Common myeloid progenitor, CD34-positive (primary cell): ENCODE measurements at regions not wholly inside any gene's neighbourhood (a gene's known extent, or its start where the extent isn't known, plus 50 kb on each side); places are given as distances from the start of the nearest gene placed in this dataset.

ENCODE experiments used
- CTCF ChIA-PET: fragments of 350-600 bp; sonication (Branson Sonifier 250); formaldehyde crosslinking; loops from one replicate; lab custom pipeline; 2021; ENCODE audit warnings: antibody characterized with exemption; lab: Charles Lee
- POLR2A ChIA-PET: fragments of 350-600 bp; sonication (Branson Sonifier 250); formaldehyde crosslinking; loops from one replicate; lab custom pipeline; 2021; ENCODE audit warnings: antibody characterized with exemption; lab: Charles Lee
- DNase-seq, 3 donors: peaks; one replicate each; pipeline versions ENCODE4 v3.0.0 to v3.0.0-alpha.2; 2013
- H3K27ac ChIP-seq, 2 experiments: 1 replicate in 1 of 2; 2 replicates in 1 of 2; pipeline ENCODE4 v1.7.0; 2013; ENCODE audit warnings: inconsistent platforms in 2 of 2, low read length in 2 of 2, mild to moderate bottlenecking in 2 of 2, low read depth in 1 of 2, moderate library complexity in 1 of 2; ENCODE audit not compliant: severe bottlenecking in 2 of 2, insufficient read depth in 1 of 2, poor library complexity in 1 of 2
- H3K27me3 ChIP-seq, 5 experiments: replicated peaks in 2 of 5; 1 replicate in 3 of 5; 2 replicates in 2 of 5; pipeline versions ENCODE4 v1.6.1 to v1.7.0; 2013; ENCODE audit warnings: low read length in 4 of 5, mild to moderate bottlenecking in 2 of 5, moderate library complexity in 2 of 5, inconsistent platforms in 1 of 5; ENCODE audit not compliant: insufficient read depth in 5 of 5, control insufficient read depth in 4 of 5
- H3K36me3 ChIP-seq, 4 experiments: 1 replicate in 2 of 4; 2 replicates in 2 of 4; pipeline versions ENCODE4 v1.6.1 to v1.7.0; 2013; ENCODE audit warnings: low read length in 3 of 4, control low read depth in 1 of 4, mild to moderate bottlenecking in 1 of 4; ENCODE audit not compliant: control insufficient read depth in 4 of 4, insufficient read depth in 4 of 4
- H3K4me1 ChIP-seq, 4 experiments: 1 replicate in 3 of 4; 2 replicates in 1 of 4; pipeline versions ENCODE4 v1.6.1 to v1.7.1; 2013; ENCODE audit warnings: low read length in 3 of 4, mild to moderate bottlenecking in 3 of 4, control low read depth in 1 of 4, inconsistent platforms in 1 of 4, moderate library complexity in 1 of 4; ENCODE audit not compliant: control insufficient read depth in 4 of 4, insufficient read depth in 4 of 4; ENCODE audit errors: control extremely low read depth in 1 of 4
- H3K4me3 ChIP-seq, 7 experiments: 1 replicate in 4 of 7; 2 replicates in 3 of 7; pipeline versions ENCODE4 v1.5.1 to v1.7.0; 2013; ENCODE audit warnings: mild to moderate bottlenecking in 7 of 7, low read length in 6 of 7, moderate library complexity in 6 of 7, inconsistent platforms in 2 of 7, low read depth in 2 of 7, control low read depth in 1 of 7; ENCODE audit not compliant: insufficient read depth in 4 of 7, control insufficient read depth in 1 of 7; ENCODE audit errors: extremely low read depth in 1 of 7
- H3K9me3 ChIP-seq, 5 experiments: 1 replicate in 4 of 5; 2 replicates in 1 of 5; pipeline versions ENCODE4 v1.6.1 to v1.7.1; 2013; ENCODE audit warnings: low read length in 4 of 5, mild to moderate bottlenecking in 2 of 5, inconsistent platforms in 1 of 5, low read depth in 1 of 5, moderate library complexity in 1 of 5; ENCODE audit not compliant: control insufficient read depth in 4 of 5, insufficient read depth in 2 of 5; ENCODE audit errors: control extremely low read depth in 1 of 5
- WGBS: methylation state at CpG from one replicate; pipeline ENCODE4 v1.1.5; 2013; ENCODE audit not compliant: insufficient coverage; 5-methylcytosine and 5-hydroxymethylcytosine counted together

- H3K4me3 ChIP-seq, result no peak overlapping the region
- peaks cover 0 to 7% (median 0%) of the 10 kb centered on the region in 5 experiments for H3K27me3 ChIP-seq
- H3K9me3 ChIP-seq, result no peaks in the 10 kb centered on the region
- CTCF ChIA-PET, result no interaction called here
- H3K27ac ChIP-seq, result no peak overlapping the region
- POLR2A ChIA-PET, result no interaction called here
- no peaks in the 10 kb centered on the region for H3K36me3 ChIP-seq
- no peaks in the 10 kb centered on the region for H3K4me1 ChIP-seq
- no peak for DNase-seq
- 78% methylated on average over 3 of the region's 3 CpGs for WGBS
Observed at GRCh38 chr16:65463652-65464260, 341.9 kb upstream of the CDH11 start.

- CTCF ChIA-PET, result no interaction called here
- POLR2A ChIA-PET, result no interaction called here
- 63% methylated on average over 1 of the region's 2 CpGs for WGBS
- Histone ChIP-seq H3K9me3 (no peaks in the 10 kb centered on the region), H3K27ac (no peak overlapping the region), H3K36me3 (no peaks in the 10 kb centered on the region), H3K4me1 (no peaks in the 10 kb centered on the region), H3K27me3 (peaks cover 0 to 2% (median 0%) of the 10 kb centered on the region in 5 experiments), H3K4me3 (no peak overlapping the region)
- no peak for DNase-seq
Observed at GRCh38 chr16:65457084-65457483, 335.2 kb upstream of the CDH11 start.

- 100% methylated on average over 1 of the region's 4 CpGs for WGBS
- CTCF ChIA-PET, result no interaction called here
- DNase-seq, result no peak
- Histone ChIP-seq H3K9me3 (no peaks in the 10 kb centered on the region), H3K27me3 (peaks cover 0 to 2% (median 0%) of the 10 kb centered on the region in 5 experiments), H3K4me1 (no peaks in the 10 kb centered on the region), H3K27ac (no peak overlapping the region), H3K4me3 (no peak overlapping the region), H3K36me3 (no peaks in the 10 kb centered on the region)
- POLR2A ChIA-PET, result interaction anchor here (0.6 kb wide), 1 partner anchor 791 kb away, joined by 3 read pairs; no protein-coding TSS in a partner anchor
Observed at GRCh38 chr16:65455761-65456160, 333.9 kb upstream of the CDH11 start.

- Histone ChIP-seq H3K4me1 (no peaks in the 10 kb centered on the region), H3K4me3 (no peak overlapping the region), H3K27ac (no peak overlapping the region), H3K36me3 (no peaks in the 10 kb centered on the region), H3K27me3 (no peaks in the 10 kb centered on the region), H3K9me3 (peaks cover 0 to 9% (median 0%) of the 10 kb centered on the region in 5 experiments)
- DNase-seq, result no peak
- 95% methylated on average over 2 of the region's 2 CpGs for WGBS
- CTCF ChIA-PET, result no interaction called here
- POLR2A ChIA-PET, result no interaction called here
Observed at GRCh38 chr16:65453646-65454045, 331.8 kb upstream of the CDH11 start.

- POLR2A ChIA-PET, result interaction anchor here (0.6 kb wide), 1 partner anchor 35 kb away, joined by 11 read pairs; no protein-coding TSS in a partner anchor
- WGBS, result 100% methylated on average over 1 of the region's 1 CpG
- no peak for DNase-seq
- H3K27me3 ChIP-seq, result peaks cover 0 to 2% (median 0%) of the 10 kb centered on the region in 5 experiments
- no peaks in the 10 kb centered on the region for H3K36me3 ChIP-seq
- peaks cover 0 to 12% (median 2%) of the 10 kb centered on the region in 5 experiments for H3K9me3 ChIP-seq
- H3K27ac ChIP-seq, result no peak overlapping the region
- CTCF ChIA-PET, result interaction anchor here (1.2 kb wide), 1 partner anchor 20 kb away, joined by 3 read pairs; no protein-coding TSS in a partner anchor
- no peak overlapping the region for H3K4me3 ChIP-seq
- no peaks in the 10 kb centered on the region for H3K4me1 ChIP-seq
Observed at GRCh38 chr16:65449526-65449925, 327.7 kb upstream of the CDH11 start.

GRCh38 chr16:65446427-65446826 lies 324.6 kb upstream of the CDH11 start:
- no peak for DNase-seq
- H3K4me3 ChIP-seq, result no peak overlapping the region
- POLR2A ChIA-PET, result no interaction called here
- no peaks in the 10 kb centered on the region for H3K4me1 ChIP-seq
- CTCF ChIA-PET, result no interaction called here
- H3K36me3 ChIP-seq, result no peaks in the 10 kb centered on the region
- H3K27me3 ChIP-seq, result peaks cover 0 to 2% (median 0%) of the 10 kb centered on the region in 5 experiments
- 93% methylated on average over 2 of the region's 2 CpGs for WGBS
- no peak overlapping the region for H3K27ac ChIP-seq
- H3K9me3 ChIP-seq, result peaks cover 0 to 12% (median 2%) of the 10 kb centered on the region in 5 experiments

GRCh38 chr16:65445313-65446260 lies 323.7 kb upstream of the CDH11 start:
- peaks cover 0 to 2% (median 0%) of the 10 kb centered on the region in 5 experiments for H3K27me3 ChIP-seq
- WGBS, result no CpG with 5 or more reads among the region's 1 CpG
- ChIA-PET POLR2A (no interaction called here), CTCF (no interaction called here)
- no peak overlapping the region for H3K4me3 ChIP-seq
- no peak overlapping the region for H3K27ac ChIP-seq
- no peak for DNase-seq
- H3K4me1 ChIP-seq, result no peaks in the 10 kb centered on the region
- H3K9me3 ChIP-seq, result peaks cover 0 to 12% (median 2%) of the 10 kb centered on the region in 5 experiments
- H3K36me3 ChIP-seq, result no peaks in the 10 kb centered on the region
